H1 (cell line): ENCODE measurements at regions not wholly inside any gene's neighbourhood (a gene's known extent, or its start where the extent isn't known, plus 50 kb on each side); places are given as distances from the start of the nearest gene placed in this dataset.

Experiments
- ATF3 ChIP-seq: IDR thresholded peaks from 2 replicates; pipeline ENCODE4 v1.6.1; 2011; ENCODE audit warnings: low read depth, mild to moderate bottlenecking, low read length; ENCODE audit not compliant: insufficient read depth
- BACH1 ChIP-seq: IDR thresholded peaks from 2 replicates; pipeline ENCODE4 v1.6.1; 2012; ENCODE audit warnings: low read length, improper control_type of control experiment
- CHD7 ChIP-seq: fragments of 300-600 bp; sonication (generic); IDR thresholded peaks from 2 replicates; pipeline ENCODE4 v1.7.1; 2012; ENCODE audit warnings: low read length, moderate library complexity, mild to moderate bottlenecking, inconsistent platforms; ENCODE audit not compliant: insufficient replicate concordance
- GABPA ChIP-seq: IDR thresholded peaks from 2 replicates; pipeline ENCODE4 v1.6.1; 2011; ENCODE audit warnings: mild to moderate bottlenecking, low read length, moderate library complexity, borderline replicate concordance; ENCODE audit not compliant: insufficient read depth
- TAF1 ChIP-seq: IDR thresholded peaks from 2 replicates; pipeline ENCODE4 v1.6.1; 2011; ENCODE audit warnings: mild to moderate bottlenecking, low read depth, low read length

DNA sequence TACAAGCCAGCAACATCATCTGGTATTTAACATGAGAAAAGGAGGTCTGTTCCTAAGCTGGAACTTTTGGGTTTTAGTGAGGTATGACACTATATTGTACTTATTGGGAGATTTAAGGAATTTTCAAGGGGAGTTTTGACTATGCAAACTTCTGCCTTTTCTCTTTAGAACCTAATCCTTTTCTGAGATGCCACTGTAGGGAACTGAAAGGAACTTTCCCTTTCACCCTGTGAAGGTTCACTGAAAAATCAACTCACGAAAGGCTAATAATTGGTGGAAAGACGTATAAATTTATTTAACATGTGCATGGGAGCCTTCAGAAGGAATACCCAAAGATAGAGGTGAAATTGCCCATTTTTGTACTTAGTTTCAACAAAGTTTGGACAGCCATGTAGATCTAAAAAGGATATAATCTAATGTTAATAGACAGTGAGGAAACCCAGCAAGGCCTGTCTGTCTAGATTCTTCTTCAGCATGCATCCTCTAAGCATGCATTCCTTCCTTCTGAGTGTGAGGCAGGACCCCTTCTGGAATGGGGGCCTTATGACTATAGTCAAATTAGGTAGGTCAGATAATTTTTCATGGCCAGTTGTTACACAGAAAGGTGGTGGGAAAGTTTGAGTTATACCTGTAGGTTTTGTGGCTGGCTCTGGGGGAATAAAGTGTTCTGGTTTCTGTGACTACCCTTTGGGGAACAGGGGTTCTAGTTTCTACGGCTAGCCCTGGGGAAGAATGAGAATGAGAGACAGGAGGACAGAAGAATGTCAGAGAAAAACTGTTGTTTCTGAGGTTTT is 200.3 kb downstream of the C9orf152 start (continued):
- TF ChIP-seq ATF3 (no peak), TAF1 (no peak), BACH1 (no peak), GABPA (no peak), CHD7 (no peak)
